Esophagus squamous epithelium (tissue), 4 donors: ENCODE measurements at regions not wholly inside any gene's neighbourhood (a gene's known extent, or its start where the extent isn't known, plus 50 kb on each side); places are given as distances from the start of the nearest gene placed in this dataset.

Source experiments
- POLR2A ChIP-seq, 4 donors: fragments of 450-650 bp; IDR thresholded peaks; one replicate each; pipeline ENCODE4 v1.6.1; 2017; ENCODE audit warnings: antibody characterized with exemption in 4 of 4, mild to moderate bottlenecking in 4 of 4, moderate library complexity in 3 of 4
- TF ChIP-seq, protein P1 (sequence below), 6 experiments: fragments of 450-650 bp in 4 of 6; fragments of 200-600 bp in 2 of 6; sonication (generic) in 2 of 6; IDR thresholded peaks; one replicate each; pipeline ENCODE4 v1.5.1; 2016 to 2019; ENCODE audit warnings: antibody characterized with exemption in 6 of 6, mild to moderate bottlenecking in 4 of 6, moderate library complexity in 4 of 6

- TF ChIP-seq, protein P1, sequence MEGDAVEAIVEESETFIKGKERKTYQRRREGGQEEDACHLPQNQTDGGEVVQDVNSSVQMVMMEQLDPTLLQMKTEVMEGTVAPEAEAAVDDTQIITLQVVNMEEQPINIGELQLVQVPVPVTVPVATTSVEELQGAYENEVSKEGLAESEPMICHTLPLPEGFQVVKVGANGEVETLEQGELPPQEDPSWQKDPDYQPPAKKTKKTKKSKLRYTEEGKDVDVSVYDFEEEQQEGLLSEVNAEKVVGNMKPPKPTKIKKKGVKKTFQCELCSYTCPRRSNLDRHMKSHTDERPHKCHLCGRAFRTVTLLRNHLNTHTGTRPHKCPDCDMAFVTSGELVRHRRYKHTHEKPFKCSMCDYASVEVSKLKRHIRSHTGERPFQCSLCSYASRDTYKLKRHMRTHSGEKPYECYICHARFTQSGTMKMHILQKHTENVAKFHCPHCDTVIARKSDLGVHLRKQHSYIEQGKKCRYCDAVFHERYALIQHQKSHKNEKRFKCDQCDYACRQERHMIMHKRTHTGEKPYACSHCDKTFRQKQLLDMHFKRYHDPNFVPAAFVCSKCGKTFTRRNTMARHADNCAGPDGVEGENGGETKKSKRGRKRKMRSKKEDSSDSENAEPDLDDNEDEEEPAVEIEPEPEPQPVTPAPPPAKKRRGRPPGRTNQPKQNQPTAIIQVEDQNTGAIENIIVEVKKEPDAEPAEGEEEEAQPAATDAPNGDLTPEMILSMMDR (IDR thresholded peaks at IDR 0.05), result no peak
- TF ChIP-seq POLR2A (IDR thresholded peaks at IDR 0.05), result no peak
These were observed 86.8 kb upstream of the JARID2 start for GRCh38 chr6:15158821-15159619.
